ENCODE measurements at regions not wholly inside any gene's neighbourhood (a gene's known extent, or its start where the extent isn't known, plus 50 kb on each side); places are given as distances from the start of the nearest gene placed in this dataset.

DNA sequence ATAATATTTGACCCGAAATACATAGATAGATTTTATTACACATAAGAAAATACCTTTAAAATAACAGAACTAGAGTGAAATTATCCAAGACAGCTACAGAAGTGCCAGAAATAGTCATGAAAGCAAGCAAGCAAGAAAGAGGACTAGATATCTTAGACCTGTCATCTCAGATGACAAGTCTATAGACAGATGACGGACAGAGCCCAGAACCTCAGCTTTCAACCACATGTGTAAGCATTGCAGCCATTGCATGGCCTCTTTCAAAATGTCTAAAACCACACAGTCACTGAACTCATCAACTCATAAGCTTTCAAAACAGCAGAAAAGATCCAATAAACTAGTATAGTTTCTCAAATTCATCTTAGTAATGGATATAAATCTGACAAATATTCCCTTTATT, 59.8 kb upstream of the FHIT start:
- no peak for DNase-seq

DNA sequence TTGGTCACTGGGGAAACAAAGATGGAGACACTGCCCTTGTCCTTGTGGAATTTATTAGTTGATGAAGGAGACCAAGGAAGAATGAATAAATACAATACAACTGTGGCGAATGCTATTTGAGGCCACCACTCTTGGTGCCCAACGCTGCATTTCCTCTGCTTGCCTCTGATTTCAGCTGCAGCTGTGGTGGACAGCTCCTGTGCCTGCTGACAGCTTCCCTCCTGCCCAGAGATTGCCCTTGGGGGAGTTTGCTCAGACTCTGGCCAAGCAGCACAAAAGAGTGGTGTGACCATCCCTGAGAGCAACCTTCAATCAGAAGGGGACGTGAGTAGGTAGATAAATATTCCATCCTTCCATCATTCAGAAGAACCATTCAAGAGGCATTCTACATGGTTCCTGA, 64.6 kb upstream of the FHIT start:
- DNase-seq: no peak

DNA sequence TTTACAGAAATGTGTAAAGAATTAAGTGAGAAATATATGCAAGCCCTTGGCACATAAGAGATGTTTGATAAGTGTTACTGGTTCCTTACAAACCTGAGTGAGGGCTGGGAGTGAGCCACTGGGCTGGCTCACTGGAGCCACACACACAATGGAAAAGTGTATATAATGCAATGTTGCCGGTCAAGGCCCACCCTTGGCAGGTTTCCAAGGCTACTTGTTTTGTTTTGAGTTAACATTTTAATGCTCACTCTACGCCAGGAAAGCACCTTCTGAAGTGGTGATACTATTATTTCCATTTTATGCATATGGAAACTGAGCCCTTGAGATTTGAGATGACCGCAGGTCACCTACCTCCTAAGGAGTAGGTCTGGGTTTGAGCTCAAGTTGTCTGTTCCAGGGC, 71.8 kb upstream of the FHIT start:
- DNase-seq: no peak

DNA sequence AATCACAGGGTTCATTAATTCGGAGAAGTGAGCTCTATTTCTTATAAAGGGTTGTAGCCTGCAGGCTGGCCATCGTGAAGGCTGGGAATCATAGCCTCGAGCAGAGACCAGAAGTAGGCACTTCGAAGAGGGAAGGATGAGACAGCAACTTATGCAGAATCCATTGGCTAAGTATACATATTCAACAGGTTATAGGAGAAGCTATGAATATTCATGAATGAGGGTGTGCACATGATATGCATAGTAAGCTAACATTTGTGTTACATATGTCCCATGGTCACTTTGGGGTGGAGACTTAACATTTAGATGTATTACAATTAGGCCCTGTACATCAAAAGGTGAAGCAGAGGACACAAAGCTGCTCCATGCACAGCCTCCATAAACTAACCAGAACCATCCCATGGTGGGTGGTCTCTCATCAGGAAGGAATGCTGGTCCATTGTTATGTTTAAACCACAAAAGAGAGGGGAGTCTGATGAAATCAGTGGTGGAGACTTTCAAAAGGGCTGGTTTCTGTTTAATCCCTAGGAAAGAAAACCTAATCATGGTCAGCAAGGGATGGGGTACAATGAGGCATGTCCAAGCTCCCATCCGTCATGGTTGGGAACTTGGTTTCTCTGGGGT, 80.8 kb upstream of the FHIT start:
- DNase-seq: no peak

DNA sequence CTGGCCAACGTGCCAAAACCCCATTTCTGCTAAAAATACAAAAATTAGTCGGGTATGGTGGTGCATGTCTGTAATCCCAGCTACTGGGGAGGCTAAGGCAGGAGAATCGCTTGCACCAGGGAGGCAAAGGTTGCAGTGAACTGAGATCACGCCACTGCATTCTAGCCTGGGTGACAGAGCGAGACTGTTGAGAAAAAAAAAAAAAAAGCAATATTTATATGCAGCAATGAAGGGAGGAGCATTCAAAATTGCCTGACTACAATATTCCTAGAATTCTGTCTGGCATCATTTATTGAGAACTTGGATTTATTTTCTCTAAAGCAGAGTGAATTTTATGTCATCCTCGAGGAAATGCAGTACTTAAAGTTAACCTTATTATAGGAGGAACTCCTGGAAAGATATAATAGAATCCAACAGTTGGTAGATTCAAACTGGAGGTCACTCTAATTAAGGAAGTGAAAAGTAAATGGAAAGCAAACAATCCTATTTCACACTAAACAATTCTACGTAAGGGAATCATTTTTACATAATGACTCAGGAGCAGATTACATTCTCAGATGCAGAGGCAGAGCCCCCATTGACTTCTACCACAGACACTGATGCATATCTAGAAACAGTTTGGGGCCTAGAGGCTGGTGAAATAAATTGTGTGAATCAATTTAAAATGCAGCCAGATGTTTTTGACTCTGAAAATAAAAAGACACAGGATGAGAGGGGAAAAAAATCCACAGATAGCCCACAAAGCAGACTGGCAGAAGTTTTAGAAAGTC, 82.1 kb upstream of the FHIT start:
- DNase-seq: no peak

DNA sequence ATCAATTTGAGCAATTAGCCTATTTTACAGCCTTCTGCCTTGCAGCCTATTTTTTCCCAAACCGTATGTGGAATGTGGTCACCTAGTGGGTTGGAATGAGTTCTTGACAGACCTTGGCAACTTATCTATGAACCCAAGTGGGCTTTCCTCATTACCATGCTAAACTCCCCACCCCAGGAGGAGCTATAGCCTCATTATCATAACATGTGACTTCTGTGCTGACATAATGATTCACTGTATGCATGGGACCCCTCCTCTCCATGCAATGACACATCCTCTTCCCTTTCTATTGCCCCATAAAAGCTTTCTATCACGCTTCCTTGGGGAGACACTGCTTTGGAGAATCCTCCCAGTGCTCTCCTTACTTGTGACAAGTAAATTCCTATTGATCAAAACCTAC, 83.5 kb upstream of the FHIT start:
- DNase-seq: no peak

DNA sequence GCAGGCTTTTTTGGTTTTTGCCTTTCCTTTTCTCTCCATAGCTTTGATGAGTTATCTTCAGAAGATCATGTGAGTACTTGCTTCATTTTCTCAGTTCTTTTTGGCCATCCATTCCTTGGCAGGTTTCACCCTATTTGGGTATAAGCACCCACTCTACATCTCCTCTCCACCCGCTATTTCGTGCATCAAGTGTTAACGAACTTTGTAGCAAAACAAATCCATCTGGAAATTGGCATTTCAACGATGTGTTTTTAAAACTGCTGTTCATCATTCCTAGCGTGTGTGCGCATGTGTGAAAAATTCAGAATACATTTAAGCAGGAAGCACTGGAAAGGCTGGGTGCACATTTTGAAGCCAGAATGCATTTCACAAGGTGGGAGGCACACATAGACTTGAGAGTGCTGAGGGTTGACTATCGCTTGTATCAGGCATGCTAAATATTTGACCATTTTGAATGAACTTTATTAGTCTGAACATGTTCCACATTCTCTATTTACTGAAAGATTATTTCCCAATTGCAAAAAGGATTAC, 89.7 kb upstream of the FHIT start:
- no peak for DNase-seq

DNA sequence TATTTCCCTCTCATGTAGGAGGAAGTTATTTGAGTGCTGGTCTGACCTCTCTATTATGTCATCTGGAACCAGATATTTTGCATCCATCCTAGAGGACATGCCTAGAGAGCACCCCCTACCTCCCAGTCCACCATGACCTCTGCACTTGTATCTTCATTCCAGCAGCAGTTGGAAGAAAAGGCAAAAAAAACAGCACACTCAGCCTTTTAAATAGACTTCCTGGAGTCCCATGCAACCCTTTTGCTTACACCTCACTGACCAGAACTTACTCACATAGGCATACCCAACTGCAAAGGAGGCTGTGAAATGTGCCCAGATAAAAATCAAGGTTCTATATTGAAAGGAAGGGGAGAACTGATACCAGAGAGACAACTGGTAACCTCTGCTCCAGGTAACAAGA, 92.3 kb upstream of the FHIT start:
- no peak for DNase-seq

DNA sequence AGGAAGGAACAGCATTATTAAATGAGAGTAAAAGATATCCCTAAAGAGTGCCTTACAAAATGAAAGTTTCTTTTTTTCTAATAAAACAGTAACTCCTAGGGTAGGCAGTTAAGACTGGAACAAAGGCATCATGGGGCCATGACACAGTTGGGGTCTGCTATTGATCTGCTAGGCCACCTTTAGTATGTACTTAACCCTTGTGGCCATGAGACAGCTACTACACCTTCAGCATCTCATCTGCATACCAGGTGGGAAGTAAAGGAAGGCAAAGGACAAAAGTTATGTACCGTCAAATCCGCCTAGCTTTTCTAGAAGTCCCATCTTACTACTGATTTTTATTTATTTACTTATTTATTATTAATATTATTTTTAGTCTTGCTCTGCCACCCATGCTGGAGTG, 93.8 kb upstream of the FHIT start:
- no peak for DNase-seq

DNA sequence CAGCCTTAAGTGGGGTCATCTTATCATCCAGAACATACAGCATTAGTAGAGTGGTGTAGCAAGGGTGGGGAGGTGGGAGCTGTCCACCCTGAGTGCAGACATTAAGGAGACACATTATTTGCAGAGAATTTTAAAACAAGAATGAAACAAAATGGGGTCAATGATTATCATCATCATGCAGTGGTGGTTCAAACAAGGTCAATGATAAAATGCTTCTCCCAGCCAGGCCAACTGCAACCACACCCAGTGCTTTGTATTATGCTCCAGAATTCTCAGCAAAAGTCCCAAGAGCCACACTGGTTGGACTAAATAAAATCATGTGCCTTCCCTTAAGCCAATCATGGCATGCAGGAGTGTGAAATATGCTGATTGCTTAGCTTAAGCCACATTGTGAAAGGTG, 96.7 kb upstream of the FHIT start:
- no peak for DNase-seq

DNA sequence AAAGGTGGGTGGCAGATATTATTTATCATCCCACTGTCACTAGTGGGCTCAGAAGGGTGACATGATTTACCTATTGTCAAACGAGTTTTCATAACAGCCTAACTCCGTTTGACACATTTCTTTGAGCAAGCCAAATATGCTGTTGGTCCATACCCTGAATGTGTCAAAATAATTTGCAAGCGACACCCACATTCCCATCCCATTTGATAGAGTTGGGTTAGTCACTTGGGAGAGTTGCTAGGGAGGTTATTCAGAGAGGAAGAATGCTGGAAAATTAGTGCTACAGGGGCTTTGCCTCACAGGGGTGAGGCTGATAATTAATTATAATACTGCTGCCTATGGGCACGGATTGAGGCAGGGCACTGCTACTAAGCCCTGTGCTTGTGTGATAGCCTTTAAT, 98.5 kb upstream of the FHIT start:
- DNase-seq: no peak

DNA sequence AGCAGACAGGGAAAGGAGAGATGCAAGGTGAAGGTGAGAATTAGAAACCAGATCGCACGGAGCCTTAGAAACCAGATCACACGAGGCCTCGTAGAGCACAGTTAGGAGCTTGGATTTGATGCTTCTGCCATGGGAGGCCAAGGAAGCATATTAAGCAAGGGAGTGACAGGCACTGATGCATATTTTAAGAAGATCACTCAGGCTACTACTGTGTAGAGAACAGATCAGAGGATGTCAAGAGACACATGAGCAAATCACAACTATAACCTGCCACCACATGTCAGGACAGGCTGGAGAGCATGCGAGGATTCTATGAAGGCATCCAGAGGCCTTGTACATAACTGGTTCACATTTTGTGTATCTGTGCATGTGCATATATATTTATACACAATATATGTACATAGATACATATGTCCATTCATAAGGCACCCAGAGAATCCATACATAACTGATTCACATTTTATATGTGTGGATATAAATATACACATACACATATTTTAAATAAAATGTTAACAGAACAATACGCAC, 99.6 kb upstream of the FHIT start:
- DNase-seq: no peak

DNA sequence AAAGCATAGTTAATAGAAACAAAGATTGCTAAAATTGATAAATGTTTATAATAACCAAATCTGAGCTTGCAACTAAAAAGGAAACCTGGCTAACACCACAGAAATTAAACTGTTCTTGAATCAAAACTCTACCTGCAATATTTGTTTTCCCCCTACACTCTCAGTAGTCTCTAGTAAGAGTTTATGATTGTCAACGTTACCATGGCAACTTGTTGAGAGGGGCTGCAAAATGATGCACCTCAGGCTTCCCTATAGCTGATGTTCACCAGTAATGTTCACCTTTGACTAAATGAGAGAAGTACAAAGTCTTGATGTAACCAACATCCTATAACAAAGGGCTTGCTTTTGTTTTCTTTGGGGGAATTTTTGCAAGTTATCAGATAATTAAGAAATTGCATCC, 101.1 kb upstream of the FHIT start:
- no peak for DNase-seq

DNA sequence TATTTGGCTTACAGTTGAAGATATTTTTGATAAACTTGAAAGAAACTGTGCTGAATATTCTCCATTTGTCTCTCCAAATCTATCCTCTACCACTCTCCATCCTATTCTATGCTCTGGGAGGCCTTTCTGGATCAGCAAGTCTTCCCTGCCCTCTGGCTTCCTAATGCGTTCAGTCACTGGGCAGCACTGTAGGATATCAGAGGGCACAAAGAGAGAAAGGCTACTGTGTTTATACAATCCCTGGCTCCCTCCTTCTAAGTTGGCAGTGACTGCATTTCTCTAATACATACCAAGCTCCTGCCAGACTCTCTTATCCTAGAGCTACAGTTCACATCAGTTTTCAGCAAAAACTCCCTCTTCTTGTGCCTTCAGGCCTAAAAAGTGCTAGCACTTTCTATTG, 102.1 kb upstream of the FHIT start:
- no peak for DNase-seq

DNA sequence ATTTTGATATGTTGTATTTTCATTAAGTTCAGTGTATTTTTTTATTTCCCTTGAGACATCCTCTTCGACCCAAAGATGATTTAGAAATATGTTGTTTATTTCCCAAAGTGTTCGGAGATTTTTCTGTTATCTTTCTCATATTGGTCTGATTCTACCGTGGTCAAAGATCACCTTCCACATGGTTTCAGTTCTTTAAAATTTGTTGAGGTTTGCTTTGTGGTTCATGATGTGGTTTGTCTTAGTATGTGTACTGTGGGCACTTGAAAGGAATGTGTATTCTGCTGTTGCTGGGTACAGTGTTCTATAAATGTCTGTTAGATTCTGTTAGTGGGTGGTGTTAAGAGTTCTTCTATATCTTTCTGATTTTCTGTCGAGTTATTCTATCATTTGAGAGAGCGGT, 103.4 kb upstream of the FHIT start:
- no peak for DNase-seq

DNA sequence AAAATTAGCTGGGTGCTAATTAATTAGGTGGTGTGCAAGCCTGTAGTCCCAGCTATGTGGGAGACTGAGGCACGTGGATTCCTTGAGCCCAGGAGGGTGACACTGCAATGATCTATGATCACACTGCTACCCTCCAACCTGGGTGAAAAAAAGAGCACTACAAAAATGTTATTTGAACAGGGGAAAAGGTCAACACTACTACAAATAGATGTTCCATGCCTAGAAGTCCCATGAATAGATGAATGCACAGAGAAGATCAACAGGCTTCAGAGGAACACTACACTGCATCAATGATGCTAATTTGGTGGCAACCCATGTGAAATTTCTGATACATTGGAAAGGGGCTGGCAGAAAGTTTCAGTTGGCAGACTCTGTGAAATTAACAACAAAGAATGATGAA, 105.4 kb upstream of the FHIT start:
- DNase-seq: no peak

DNA sequence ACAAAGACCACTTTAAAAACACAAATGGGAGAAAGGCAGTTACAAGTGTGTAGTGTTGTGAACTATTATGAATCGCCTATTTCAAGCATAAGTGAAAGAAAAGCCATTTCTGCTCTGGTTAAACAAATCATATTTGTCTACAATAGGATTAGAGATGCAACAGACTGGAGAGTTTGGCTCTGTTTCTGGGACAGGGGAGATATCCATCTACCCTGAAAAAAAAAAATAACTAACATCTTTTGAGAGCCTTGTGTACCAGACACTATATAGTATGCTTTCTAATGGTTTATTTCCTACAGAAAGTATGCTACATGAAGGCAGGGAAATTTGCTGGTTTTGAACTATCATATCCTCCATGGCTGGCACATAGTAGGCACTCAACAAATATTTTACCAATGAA, 106.7 kb upstream of the FHIT start:
- DNase-seq: no peak

DNA sequence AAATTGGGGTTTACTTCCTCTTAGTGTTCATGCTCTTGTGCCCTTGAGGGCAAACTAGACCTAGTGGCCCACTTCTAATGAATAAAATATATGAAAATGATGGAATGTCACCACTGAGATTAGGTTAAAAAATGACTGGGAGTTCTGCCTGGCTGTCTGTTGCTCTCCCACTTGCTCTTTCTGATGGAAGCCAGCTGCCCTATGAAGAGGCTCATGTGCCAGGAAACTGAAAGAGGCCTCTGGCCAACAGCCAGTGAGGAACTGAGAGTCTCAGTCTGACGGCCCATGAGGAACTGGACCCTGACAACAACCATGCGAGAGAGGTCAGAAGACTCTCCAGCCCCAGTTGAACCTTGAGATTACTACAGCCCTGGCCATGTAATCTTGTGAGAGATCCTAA, 107.1 kb upstream of the FHIT start:
- no peak for DNase-seq

DNA sequence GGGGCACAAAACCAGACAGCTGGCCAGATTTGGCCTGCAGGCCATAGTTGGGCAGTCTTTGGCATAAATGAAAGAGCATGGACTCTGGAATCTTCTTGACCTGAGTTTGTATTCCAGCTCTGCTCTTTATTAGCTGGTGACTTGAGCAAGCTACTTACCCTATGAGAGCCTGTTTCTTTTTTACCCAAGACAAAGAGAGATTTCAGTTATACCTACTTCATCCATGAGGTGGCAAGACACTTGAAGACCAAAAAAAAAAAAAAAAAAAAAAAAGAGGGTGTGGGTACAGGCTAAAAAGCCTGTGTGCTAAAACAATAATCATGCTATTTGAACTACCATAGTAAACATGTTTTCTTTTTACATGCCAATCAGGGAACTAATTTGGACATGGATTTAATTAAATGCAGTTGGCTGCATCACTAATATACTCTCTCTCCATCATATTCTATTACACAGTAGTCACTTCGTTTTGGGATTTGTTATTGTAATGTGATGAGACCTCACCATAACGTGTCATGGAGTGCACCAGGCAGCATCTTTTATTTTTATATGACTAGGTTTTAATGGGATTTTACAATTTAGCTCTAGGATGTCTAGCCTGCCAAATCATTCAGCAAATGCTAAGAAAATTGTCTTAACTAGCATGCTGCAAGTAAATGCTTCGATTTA, 109.2 kb upstream of the FHIT start:
- no peak for DNase-seq

DNA sequence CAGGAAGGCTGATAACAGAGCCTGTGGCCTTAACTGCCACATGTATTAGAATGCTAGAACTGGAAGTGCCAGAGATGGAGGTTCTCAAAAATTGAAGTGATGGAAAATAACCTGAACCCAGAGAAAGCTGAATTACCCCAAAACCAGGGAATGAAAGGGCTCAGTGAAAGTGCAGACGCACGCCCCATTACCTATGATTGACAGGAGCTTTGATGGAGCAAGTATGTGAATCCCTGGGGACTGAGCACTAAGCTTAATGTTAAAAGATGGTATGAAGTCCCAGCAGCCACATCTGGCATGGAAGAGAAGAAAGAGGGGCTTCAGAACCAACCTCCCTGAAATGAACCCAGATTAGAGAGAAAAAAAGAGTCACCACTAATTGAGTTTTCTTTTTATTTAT, 118.4 kb upstream of the FHIT start:
- no peak for DNase-seq

DNA sequence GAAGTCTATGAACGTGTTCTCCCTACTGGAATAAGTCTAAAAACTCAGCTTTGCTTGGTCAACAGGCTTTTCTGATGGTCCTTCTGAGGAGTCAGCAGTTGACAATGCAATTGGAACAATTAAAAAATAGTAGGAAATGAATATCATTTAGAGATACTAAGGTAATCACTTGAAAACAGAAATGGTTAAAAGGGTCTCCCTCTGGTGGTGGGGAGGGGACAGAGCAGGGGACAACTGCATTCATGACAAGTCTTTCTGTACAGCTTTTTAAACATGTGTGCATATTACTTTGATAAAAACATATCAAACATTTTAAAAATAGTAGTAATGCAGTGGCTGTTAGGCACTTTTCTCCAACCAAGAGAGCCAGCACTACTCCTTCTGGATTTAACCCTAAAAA, 119.9 kb upstream of the FHIT start:
- peak; percentile 8 for DNase-seq

DNA sequence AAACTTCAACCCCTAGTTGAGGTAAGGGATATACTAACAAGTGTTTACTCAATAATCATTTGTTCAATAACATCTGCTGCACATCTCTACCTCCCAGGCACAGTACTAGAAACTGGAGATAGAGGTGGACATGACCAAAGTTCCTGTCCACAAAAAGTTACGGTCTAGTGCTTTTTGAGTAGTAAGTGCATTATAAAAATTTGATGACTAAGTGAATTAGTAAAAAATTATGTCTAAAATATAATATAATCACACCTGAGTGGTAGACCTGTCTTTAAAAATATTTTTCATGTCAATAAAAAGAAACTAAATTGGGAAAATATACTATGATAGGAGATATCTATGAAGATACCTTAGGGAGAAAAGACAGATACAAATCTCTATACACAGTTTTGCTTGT, 121.5 kb upstream of the FHIT start:
- DNase-seq: no peak

DNA sequence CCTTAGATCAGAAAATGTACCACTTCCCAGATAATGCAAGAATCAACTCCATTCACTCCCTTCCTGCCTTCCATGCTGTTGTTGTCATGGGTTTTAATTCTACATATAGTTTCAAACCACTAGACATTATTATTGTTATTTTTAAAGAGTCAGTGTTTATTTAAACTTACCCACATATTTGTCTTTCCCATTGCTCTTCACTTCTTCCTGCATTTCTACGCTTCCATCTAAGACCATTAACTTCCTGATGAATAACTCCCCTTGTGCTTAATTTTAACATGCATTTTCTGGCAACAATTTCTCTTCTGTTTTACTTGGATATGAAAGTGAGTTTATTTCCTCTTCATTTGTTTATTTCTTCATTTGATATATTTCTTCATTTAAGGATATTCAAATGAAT, 127.1 kb upstream of the FHIT start:
- DNase-seq: no peak

DNA sequence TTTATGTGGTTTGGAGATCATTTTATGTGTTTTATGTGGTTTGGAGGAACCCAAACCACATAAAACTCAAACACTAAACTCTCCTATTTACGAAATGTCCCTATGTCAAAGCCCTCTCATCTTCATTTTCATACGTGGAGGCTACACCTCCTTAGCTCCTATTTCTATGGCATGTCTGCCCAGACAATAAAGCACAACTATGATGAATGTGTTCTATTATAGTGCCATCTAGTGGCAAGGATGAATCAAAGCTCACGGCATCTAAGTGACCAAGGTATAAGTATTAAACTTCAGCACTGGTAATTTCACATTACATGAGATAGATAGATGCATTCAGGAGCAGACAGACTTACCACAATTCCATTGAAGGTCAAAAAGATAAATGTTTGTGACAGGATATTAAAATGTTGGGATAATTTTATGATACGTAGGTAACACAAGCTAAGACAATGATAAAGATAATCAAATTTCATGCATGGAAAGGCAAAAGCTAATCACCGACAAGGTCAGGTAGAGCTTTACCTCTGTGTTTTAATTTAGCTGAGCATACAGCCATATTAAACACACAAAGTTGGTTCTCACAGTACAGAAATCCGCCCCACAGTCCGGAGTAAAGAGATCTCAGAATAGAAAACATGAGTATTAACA, 130.6 kb upstream of the FHIT start:
- peak; percentile 55 for DNase-seq
